A673 (cell line): ENCODE measurements at regions not wholly inside any gene's neighbourhood (a gene's known extent, or its start where the extent isn't known, plus 50 kb on each side); places are given as distances from the start of the nearest gene placed in this dataset.

Source experiments
- BruUV-seq: library from RNA; stranded (reverse); fragments of 400-500 nt; replicated peaks from 2 replicates; lab custom pipeline; 2021; lab: Mats Ljungman, UMichigan
- CTCF ChIA-PET: fragments of 300-600 bp; sonication (Branson Sonifier 250); formaldehyde crosslinking; loops from one replicate; lab custom pipeline; 2022; ENCODE audit warnings: antibody characterized with exemption; lab: Charles Lee
- POLR2A ChIA-PET: fragments of 300-600 bp; sonication (Branson Sonifier 250); formaldehyde crosslinking; loops from one replicate; lab custom pipeline; 2022; ENCODE audit warnings: antibody characterized with exemption; ENCODE audit not compliant: low non-redundant PET; lab: Charles Lee
- DNase-seq: peaks from one replicate; pipeline ENCODE4 v3.0.0-alpha.2; 2015; ENCODE audit warnings: low spot score
- H3K27ac ChIP-seq: fragments of 200-600 bp; sonication (generic); 2 replicates; pipeline ENCODE4 v1.5.1; 2016; ENCODE audit warnings: mixed run types, low read depth, mild to moderate bottlenecking, mixed read lengths, antibody characterized with exemption, low read length; ENCODE audit not compliant: poor library complexity, severe bottlenecking
- H3K27me3 ChIP-seq: fragments of 200-600 bp; sonication (generic); replicated peaks from 2 replicates; pipeline ENCODE4 v1.6.1; 2017; ENCODE audit warnings: mixed run types, low read depth, mild to moderate bottlenecking, mixed read lengths, antibody characterized with exemption, low read length; ENCODE audit not compliant: insufficient read depth, poor library complexity
- H3K36me3 ChIP-seq: fragments of 200-600 bp; sonication (generic); 2 replicates; pipeline ENCODE4 v1.6.1; 2016; ENCODE audit warnings: mixed run types, mild to moderate bottlenecking, mixed read lengths, antibody characterized with exemption, low read length; ENCODE audit not compliant: insufficient read depth, poor library complexity, severe bottlenecking
- H3K4me1 ChIP-seq: fragments of 200-600 bp; sonication (generic); 2 replicates; pipeline ENCODE4 v1.6.1; 2017; ENCODE audit warnings: mixed run types, mild to moderate bottlenecking, mixed read lengths, antibody characterized with exemption, low read length; ENCODE audit not compliant: insufficient read depth, poor library complexity, severe bottlenecking
- H3K4me3 ChIP-seq: fragments of 200-600 bp; sonication (generic); 2 replicates; pipeline ENCODE4 v1.5.1; 2016; ENCODE audit warnings: low read depth, mixed run types, mild to moderate bottlenecking, mixed read lengths, low read length; ENCODE audit not compliant: poor library complexity, severe bottlenecking
- H3K9me3 ChIP-seq: fragments of 200-600 bp; sonication (generic); 2 replicates; pipeline ENCODE4 v1.6.1; 2016; ENCODE audit warnings: mixed run types, low read depth, mild to moderate bottlenecking, mixed read lengths, antibody characterized with exemption, low read length; ENCODE audit not compliant: poor library complexity, severe bottlenecking
- CTCF ChIP-seq: fragments of 300-800, 200-600 bp; sonication (generic); conservative IDR thresholded peaks from 2 replicates; pipeline ENCODE4 v1.5.1; 2017; ENCODE audit warnings: low read depth, mild to moderate bottlenecking, antibody characterized with exemption, low read length, moderate library complexity, mixed read lengths
- EZH2 ChIP-seq: fragments of 200-600 bp; sonication (generic); IDR thresholded peaks from 2 replicates; pipeline ENCODE4 v1.6.1; 2017; ENCODE audit warnings: borderline replicate concordance, low read depth, mild to moderate bottlenecking, mixed read lengths, antibody characterized with exemption, low read length; ENCODE audit not compliant: poor library complexity, severe bottlenecking
- intact Hi-C: fragments of 100-400 bp; cut with micrococcal nuclease; formaldehyde crosslinking; loops from one replicate; pipeline ENCODE4 v1.10.0; 2022; ENCODE audit not compliant: unreplicated experiment

DNA sequence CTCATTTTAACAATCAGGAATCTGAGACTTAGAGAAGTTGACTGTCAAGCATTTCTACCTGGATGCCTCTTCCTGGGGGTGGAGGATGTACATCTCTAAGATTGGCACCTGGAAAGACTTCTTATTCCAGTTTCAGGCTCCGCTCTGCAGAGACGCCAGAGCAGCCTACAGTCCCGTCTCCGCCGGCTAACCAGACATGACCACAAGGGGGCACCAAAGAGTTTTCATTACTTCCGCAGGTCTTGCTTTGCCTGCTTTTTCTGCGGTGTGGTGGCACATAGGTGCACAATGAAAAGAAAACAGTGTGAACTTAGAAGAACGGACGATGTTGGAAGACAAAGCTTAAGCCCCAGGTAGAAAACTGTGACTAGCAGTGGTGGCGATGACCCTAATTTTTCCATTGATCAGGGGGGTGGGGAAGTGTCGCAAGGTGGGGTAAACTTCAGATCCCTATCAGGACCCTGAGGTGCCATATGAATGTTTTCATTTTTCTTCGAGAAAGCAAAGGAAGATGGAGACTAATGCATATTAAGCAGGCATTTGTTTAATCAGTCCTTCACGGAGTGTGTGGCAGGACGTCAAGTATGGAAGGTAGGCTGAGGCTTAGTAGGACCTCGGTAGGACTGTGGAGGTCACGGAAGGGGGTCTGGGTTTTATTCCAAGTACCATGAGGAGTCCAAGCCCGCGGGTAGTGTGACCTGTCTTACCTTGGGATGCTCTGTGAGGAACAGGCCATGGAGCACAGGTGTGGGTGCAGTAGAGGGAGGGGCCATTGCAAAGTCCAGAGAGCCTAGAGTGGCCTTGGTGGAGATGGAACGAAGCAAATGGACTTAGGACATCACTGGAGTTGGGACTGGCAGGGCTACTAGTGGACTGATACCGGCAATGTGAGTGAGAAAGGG is 60.1 kb upstream of the SORCS3 start:
- ChIA-PET CTCF (interaction anchor here (0.6 to 1.6 kb wide), 5 partner anchors 25 to 174 kb away, joined by 3 to 5 read pairs (median 3); no protein-coding TSS in a partner anchor), POLR2A (no interaction called here)
- H3K36me3 ChIP-seq: no peaks in the 10 kb centered on the region
- peaks cover 25% of the 10 kb centered on the region for H3K27me3 ChIP-seq
- no peak for TF ChIP-seq EZH2
- peak; percentile 89 for TF ChIP-seq CTCF
- no peaks in the 10 kb centered on the region for H3K4me1 ChIP-seq
- intact Hi-C loops: loop anchor here (1.0 to 5.0 kb wide), 3 partner anchors 33 to 459 kb away; partner anchors contain the start of gene SFR1
- H3K27ac ChIP-seq: no peak overlapping the region
- DNase-seq: peak; percentile 74
- no peaks in the 10 kb centered on the region for H3K9me3 ChIP-seq
- H3K4me3 ChIP-seq: no peak overlapping the region
- BruUV-seq: no TSS peak

GRCh38 chr10:104581884-104582601 is 59.0 kb upstream of the SORCS3 start:
- Histone ChIP-seq H3K9me3 (no peaks in the 10 kb centered on the region), H3K27ac (no peak overlapping the region), H3K36me3 (no peaks in the 10 kb centered on the region), H3K4me1 (no peaks in the 10 kb centered on the region), H3K27me3 (peaks cover 35% of the 10 kb centered on the region), H3K4me3 (no peak overlapping the region)
- CTCF ChIA-PET: interaction anchor here (1.2 kb wide), 1 partner anchor 32 kb away, joined by 3 read pairs; no protein-coding TSS in a partner anchor
- no TSS peak for BruUV-seq
- intact Hi-C loops: loop anchor here (5.0 kb wide), 2 partner anchors 345 to 460 kb away; partner anchors contain the start of gene SFR1
- DNase-seq: no peak
- TF ChIP-seq CTCF: no peak
- TF ChIP-seq EZH2: no peak
- POLR2A ChIA-PET: no interaction called here

GRCh38 chr10:104582602-104582951 is 58.5 kb upstream of the SORCS3 start:
- Histone ChIP-seq H3K36me3 (no peaks in the 10 kb centered on the region), H3K9me3 (no peaks in the 10 kb centered on the region), H3K27me3 (peaks cover 40% of the 10 kb centered on the region), H3K4me3 (no peak overlapping the region), H3K4me1 (no peaks in the 10 kb centered on the region), H3K27ac (no peak overlapping the region)
- POLR2A ChIA-PET: no interaction called here
- no TSS peak for BruUV-seq
- intact Hi-C loops: loop anchor here (5.0 kb wide), 2 partner anchors 345 to 460 kb away; partner anchors contain the start of gene SFR1
- DNase-seq: peak; percentile 33
- CTCF ChIA-PET: interaction anchor here (0.6 to 1.2 kb wide), 2 partner anchors 29 to 32 kb away, joined by 3 read pairs; no protein-coding TSS in a partner anchor
- TF ChIP-seq EZH2 (no peak), CTCF (no peak)
